ENCODE measurements at regions not wholly inside any gene's neighbourhood (a gene's known extent, or its start where the extent isn't known, plus 50 kb on each side); places are given as distances from the start of the nearest gene placed in this dataset.
A peak's percentile ranks its signal among the peaks of the same experiment; 100 is the strongest.

DNA sequence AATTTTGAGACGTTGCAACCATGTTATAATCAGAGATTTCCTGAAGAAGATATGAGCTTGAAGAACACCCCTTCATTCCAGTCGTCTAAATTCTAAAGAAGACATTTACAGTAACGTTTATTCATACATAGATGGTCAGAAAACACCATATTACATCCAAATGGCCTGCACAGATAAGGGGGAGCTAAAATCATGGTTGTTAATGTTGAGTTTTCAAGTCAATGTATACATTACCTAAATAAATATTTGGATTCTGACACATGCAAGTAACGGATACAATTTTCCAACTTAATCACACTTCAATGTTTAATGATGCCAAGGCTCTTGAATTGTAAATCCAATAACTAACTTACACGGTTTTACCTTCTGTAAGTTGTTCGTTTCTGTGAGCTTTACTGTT lies 318.4 kb downstream of the SLC6A15 start:
- no peak for DNase-seq

DNA sequence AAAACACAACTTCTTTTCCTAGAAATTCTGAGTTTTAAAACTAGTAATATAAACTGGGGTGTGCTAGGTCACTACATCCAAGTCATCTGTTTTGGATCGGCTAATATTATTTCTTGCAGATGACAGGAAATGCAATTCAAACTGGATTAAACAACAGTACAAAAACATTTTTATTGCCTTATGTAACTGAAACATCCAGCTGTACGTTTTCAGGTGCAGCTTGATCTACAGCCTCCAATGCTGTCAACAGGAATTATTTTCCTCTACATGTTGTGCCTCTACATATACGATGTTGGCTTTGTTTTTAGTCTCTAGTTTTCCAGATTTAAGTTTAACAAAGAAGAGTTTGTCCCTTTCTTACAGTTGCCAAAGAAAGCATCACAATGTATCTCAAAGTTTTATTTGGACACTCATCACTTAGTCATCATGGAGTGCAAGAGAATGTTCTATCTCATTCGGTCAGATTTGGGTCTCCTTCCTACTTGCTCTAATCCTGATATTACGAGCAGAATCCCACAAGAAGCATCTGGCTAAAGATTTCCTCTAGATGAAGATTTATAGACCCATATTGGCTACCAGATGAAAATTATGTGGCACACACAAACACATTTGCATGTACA lies 326.7 kb downstream of the SLC6A15 start:
- no peak for DNase-seq

DNA sequence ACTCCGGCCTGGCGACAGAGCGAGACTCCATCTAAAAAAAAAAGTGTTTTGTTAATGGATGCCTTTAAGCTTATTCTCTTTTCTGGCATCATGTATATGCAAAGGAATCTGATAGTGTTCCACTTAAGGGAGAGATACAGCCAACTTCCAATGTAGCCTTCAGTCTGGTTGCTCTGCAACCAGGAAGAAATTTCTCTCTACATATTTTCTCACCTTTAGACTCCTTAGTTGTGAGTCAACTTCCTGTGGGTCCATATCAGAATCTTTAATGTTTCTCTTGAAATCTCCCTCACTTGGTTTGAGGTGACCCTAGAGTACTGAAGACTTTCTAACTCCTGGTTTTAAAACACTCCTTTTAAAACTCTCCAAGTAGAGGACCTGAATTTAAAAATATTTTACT lies 340.4 kb downstream of the SLC6A15 start:
- DNase-seq = no peak

DNA sequence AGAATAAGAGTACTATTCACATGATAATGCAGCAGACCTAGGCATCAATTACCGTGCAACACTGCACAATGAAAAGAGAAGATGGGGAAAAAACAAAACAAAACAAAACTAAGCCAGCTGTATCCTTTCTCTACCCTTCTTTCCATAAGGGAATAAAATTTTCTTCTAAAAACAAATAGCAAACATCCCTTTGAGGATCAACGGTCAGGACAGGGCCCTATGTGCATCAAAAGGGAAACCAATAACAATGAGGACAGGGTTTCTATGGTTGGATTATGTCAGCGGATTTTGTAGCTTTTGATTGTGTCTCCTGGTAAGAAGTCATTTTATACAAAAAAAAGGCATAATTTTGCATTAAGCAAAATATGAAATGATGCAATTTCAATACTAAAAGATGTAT lies 350.3 kb downstream of the SLC6A15 start:
- DNase-seq = no peak

DNA sequence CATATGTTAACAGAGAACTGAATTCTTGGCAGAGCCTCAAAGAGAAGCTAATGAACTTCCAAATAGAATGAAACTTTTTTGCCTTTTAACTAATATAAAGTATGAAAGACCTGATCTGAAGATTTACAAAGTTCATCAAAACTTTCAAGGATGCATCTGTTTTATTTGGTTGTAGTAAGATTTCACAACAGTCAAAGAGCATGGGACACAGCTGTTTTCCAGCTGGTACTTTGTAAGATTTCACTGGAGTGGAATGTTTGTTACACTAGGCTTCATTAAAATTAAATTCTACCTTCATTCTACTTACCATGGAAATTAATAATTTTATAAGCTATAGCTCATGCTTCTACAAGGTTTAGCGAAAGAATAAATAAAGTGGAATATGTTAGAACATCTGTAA lies 351.2 kb downstream of the SLC6A15 start:
- no peak for DNase-seq

DNA sequence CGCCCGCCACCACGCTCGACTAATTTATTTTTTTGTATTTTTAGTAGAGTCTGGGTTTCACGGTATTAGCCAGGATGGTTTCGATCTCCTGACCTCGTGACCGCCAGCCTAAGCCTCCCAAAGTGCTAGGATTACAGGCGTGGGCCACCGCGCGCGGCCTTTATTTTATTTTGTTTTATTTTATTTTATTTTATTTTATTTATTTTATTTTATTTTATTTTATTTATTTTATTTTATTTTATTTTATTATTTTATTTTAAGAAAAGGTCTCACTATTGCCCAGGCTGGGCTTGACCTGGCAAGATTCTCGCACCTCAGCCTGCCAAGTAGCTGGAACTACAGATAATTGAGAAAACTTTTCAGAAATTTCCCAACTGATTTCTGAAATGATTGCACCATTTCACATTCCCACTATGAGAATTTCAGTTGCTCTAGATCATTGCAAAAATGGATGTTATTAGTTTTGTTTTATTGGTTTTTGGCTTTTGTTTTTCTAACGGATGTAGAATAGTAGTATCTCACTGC lies 358.3 kb downstream of the SLC6A15 start:
- no peak for DNase-seq

DNA sequence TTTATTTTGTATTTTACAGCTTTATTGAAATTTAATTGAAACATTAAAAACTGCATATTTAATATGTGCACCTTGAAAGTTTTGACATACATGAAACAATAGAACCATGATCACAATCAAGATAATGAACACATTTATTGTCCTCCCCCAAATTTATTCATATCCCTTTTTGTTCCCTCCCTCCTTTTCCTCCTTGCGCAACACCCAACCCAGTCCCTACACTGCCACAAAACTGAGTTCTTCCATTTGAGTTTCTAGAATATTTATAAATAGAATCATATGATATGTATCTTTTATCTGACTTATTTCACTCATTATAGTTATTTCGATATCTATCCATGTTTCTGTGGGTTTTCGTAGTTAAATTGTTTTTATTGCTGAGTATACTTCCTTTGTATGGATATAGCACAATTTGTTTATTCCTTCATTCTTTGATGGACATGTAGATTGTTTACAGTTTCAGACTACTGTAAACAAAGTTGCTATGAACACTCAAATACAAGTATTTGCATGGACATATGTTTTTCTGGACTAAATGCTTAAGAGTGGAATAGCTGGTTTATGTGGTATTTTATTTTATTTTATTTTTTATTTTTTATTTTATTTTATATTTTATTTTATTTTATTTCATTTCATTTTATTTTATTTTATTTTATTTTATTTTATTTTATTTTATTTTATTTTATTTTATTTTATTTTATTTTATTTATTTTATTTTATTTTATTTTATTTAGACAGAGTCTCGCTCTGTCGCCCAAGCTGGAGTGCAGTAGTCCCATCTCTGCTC lies 359.1 kb downstream of the SLC6A15 start:
- DNase-seq = no peak

DNA sequence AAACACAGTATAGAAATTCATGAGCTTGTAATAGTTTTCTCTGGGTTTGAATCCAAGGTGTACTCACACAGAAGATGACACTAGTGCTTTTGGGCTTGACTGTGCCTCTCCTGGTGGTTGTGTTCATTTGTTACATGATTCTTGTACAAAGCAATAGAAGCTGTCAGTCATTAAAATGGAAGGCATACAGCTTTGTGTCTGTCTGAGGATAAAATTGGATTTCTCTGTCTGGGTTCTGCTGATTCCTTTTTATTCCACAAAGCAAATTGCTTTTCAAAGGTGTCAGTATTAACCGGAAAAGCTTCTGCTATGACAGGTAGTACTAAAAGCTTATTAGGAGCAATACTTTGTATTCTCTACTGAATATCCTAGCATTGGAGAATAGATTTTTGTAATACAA lies 361.2 kb downstream of the SLC6A15 start:
- DNase-seq = no peak

DNA sequence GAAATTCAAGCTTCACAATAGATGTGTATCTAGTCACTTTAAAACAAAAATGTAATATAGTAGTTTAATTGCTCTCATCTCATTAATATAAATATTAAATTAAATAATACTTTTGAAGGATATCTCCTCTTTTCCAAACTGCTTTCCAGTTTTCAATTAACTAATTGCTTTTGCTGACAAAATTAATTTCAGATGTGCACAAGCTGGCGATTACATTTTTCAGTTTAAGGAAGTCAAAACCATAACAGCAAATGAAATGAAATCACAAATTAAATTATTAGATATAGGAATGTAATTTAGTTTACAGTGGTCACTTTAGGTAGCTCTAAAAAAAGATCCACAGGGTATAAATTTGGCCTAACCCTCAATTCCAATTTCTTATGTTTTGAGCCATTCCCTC lies 362.1 kb downstream of the SLC6A15 start:
- no peak for DNase-seq

DNA sequence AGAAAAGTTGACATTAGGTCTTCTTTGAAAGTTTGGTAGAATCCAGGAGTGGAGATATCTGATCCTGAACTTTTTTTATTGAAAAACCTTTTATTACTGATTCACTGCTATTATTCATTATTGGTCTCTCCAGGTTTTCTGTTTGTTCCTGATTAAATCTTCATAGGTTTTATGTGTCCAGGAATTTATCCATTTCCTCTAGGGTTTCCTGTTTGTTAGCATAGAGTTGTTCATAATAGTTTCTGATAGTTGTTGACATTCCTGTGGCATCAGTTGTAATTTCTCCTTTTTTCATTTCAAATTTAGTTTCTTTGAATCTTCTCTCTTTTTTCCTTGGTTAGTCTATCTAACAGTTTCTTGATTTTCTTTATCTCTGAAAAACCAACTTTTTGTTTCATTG lies 370.3 kb downstream of the SLC6A15 start:
- no peak for DNase-seq

DNA sequence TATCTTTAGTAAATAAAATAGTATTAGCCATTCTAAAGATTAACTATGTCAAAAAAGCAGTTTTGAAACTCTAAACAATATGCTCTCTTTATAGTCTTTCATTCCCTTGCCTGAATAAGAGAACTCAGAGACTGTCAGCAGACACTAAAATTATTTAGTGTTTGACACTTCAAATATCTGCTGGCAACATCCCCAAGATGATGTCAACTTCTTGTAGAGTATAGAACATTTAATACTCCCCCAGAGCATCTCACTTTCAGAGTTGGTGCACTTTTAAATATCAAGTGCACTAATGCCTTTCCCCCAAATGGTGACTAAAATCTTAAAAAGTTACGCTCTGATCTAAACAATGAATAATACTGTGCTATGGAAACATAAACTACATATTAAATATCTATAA lies 374.9 kb downstream of the SLC6A15 start:
- no peak for DNase-seq

DNA sequence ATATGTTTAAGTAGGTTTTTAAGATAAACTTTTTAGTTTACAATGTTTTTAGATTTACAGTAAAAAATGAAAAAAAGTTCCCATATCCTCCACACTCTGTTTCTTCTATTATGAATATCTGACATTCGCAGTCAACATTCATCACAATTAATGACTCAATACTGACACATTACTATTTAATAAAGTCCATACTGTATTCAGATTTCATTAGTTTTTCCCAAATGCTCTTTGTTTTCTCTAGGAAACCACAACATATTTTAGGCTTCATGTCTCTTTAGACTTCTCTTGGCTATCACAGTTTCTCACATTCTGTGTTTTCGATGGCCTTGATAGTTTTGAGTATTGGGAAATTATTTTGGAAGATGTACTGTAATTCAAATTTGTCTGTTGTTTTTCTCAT lies 399.8 kb downstream of the SLC6A15 start:
- no peak for DNase-seq

DNA sequence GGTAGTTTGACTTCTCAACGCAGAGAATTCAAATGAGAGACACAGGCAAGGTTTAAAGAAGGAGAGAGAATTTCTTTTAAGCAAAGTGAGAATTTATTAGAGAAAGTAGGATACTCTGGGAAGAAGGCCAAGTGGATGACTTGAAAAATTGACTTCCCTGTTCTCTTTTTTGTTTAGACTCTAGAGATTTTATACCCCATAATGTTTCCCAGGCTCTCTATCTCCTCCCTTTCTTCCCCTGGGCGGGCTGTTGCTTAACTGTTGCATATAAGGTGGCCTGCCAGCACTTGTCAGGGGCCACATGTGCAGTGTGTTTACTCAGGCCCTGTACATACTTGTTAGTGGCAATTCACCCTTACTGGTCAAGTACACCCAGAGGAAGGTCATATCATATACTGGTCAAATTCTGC lies 403.7 kb downstream of the SLC6A15 start:
- no peak for DNase-seq

DNA sequence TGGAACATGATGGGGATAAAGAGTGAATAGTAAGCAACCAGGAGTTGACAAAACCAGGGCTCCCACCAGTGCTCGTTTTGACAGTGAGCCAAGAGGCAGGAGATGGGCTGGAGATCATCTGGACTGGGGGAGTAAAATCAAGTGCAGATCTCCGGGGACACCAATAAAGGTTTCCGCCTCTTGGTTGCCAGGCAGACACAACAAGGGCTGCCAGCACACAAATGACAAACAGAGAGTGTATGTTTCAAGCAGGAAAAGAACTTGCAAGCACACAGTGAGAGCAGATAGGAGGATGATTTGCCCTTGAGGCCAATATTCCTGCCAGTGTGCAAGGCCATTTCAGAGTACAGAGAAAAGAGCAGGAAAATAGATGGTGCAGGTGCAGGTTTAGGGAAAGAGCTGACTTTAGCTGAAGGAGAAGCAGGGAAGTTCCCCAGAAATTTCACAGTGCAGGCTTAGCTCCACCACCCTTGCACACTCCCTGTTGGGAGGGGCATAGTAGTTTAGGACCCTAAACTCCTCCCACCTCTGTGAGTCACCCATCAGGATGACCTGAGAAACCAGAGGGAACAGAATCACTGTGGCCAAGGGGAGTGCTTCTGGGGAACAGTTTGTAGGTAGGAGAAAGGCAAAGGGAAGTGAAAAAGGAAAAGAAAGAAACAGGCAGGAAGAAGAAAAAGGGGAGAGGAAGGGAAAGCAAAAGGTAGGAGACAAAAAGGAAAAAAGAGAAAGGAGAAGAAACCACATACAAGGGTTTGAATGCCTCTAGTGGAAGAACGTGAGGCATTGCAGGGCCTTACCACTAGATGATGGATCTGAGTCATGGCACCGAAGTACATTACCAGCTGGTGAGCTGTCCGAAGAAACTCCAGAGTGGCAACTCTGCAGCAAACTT lies 404.4 kb downstream of the SLC6A15 start:
- DNase-seq = peak; percentile 5

DNA sequence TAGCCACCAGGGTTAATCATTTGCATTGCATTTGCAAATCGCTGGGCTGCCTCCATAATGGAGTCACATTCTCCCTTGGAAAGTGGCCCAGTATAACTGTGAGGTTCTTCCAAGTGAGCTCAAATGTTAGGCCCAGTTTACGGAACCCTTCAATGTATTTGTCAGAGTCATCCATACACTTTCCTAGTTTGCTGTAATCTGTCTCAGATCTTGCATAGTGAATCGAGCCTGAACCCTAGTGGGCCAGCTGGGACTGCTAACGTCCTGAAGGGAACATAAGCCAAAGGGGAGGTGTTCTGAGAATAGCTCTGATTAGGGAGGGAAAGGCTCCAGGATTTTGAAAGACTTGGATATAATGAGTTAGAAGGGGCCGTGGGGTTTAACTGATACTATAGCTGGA lies 406.3 kb downstream of the SLC6A15 start:
- no peak for DNase-seq

DNA sequence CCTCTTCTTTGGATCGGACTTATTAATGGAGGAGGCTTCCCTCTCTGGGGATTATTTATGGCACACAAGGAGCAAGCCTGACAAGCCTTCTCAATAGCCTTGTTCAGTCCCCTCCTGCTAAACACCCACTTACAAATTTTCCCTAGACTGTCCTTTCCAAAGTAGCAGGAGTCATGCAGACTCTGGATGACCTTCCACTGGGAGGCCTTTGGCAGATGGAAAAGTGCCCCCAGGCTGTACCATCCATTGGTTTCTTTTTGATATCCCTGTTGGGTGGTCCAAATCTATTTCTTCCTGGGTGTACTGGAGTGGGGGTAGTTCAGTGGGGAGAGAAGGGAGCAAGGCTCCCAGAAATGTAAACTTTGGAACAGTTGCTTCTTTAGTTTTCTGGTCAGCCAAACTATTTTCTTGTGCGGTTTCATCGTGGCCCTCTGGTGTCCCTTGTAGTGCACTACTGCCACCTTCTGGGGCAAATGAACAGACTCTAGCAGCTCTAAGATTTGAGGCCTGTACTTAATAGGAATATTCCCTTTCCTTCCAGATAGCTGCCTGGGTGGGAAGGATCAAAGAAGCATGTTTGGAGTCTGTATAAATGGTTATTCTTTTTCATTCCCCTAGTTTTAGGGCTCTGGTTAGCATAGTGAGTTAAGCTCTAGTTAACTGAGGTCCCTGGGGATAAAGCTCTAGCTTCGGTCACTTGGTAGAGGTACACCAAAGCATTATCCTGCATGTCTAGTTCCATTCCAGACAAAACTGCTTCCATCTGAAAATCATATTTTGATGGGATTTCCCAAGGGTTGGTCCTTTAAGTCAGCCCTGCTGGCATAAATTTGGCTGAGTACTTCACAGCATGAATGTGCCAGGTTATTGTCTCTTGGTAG lies 409.5 kb downstream of the SLC6A15 start:
- DNase-seq = no peak

DNA sequence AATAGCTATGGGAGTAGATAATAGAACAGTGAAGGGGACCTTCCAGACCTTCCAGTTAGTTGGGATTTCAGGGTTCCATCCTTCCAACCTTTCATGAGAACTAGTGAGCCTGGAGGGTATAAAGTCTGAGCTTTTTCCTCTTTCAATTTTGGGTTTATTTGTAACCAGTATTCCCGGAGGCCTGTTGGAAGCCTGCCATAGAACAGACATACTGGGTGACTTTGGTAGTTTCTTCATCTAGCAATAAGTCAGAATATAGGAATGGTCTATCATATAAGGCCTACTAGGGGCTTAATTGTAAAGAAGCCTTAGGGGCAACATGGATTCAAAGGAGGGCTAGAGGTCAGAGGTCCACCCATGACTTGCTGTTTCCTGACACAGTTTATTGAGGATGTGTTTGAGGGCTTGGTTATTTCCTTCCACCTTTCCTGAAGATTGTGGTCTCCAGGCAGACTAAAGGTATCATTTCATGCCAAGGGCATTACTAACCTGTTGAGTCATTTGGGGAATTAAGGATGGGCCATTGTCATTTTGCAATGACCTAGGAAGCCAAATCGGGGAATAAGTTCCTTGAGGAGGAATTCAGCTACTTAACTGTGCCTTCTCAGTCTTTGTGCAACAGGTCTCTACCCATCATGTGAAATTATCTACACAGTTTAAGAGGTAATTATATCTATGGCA lies 410.3 kb downstream of the SLC6A15 start:
- no peak for DNase-seq

DNA sequence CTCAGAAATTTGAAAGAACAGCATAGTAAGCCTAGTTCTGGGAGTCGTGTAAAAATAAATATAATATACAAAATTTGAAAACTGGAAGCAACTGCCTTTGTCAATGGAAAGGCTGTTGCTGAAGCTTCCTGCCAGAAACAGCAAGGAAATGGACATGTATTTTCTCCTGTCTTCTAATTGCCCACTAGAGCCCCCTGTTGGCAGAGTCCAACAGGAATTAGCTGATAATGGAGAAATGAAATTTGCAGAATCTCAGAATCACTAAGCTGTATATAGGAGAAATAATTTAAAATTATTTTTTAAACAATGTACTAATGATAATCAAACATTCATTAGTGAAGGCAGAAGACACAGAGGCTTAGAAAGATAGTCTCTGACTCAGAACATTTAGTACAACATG lies 414.8 kb downstream of the SLC6A15 start:
- DNase-seq = no peak

DNA sequence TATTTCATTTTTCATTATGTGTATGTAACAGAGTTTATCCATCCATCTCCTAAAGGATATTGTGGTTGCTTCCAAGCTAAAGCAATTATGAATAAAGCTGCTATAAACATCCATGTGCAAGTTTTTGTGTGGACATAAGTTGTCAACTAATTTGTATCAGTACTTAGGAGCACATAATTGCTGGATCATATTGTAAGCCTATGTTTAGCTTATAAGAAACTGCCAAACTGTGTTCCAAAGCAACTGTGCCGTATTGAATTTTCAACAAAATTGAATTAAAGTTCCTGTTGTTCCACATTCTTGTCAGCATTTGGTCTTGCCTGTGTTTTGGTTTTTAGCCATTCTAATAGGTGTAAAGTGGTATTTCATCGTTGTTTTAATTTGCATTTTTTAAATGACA lies 416.9 kb downstream of the SLC6A15 start:
- no peak for DNase-seq

DNA sequence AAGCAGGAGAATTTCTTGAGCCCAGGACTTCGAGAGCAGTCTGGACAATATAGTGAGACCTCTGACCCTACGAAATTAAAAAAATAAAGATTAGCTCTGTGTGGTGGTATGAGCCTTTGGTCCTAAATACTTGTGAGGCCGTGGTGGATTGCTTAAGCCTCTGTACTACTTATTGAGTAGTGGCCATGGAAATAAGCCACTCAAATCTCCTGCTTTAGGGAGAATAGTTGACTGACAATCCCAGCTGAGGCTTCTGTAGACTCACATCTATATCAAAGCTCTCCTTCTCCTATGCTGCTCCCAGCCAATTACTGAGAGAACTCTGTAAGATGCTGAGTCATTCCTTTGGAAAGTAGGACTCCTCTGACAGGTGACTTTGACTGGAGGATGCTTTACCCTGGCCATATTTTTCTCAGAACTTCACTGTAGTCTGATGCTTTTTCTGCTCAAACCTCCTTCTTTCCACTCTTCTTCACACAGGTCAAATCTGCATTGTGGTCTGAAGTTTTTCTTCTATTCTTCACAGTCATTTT lies 420.2 kb downstream of the SLC6A15 start:
- no peak for DNase-seq

DNA sequence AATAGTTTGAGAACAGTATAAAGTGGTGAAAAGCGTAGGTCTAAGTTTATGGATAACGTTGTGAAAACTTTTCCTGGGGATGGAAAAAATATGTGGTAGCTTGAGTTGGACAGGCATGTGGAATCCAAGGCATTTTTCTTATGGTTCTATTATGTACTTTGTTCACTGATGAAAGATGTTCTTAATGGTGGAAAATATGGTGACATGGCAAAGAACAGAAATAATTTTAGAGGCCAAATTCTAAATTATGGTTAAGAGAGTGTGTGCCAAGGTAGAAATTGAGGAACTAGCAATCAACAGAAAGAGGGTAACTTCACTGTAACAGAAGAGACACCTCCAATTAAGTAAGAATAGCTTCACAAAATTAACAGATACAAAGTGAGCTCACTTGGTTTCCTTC lies 427.8 kb downstream of the SLC6A15 start:
- DNase-seq = no peak

DNA sequence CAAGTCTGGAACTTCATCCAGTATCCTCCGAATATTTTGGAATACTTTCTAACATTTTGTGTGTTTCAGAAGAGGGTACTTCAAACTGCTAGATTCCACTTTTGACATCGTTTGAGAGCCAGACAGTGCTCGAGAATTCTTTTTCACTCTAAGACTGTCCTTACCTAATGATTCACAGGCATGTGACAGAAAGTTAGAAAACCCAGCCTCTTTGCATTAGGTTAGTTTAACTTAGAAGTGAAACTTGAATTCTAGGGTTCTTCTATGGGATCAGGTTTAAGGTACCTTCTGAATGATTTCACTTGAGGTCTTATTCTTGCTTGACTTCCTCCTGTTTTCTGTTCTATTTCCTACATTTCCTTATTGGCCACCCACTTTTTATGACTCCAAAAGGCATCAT lies 431.8 kb downstream of the SLC6A15 start:
- no peak for DNase-seq
